A549 (cell line): ENCODE measurements at regions not wholly inside any gene's neighbourhood (a gene's known extent, or its start where the extent isn't known, plus 50 kb on each side); places are given as distances from the start of the nearest gene placed in this dataset.

Experiments used
- ATAC-seq, 2 experiments: fragments of 200-7000 bp in 1 of 2; fragments of >200 bp in 1 of 2; cut with Nextera tagmentation in 1 of 2; cut with Tn5 transposase in 1 of 2; 3 replicates each; pipeline versions ENCODE4 v1.8.0 to v1.9.1; 2018 to 2020; ENCODE audit warnings: mild to moderate bottlenecking in 1 of 2, moderate library complexity in 1 of 2
- CTCF ChIA-PET: fragments of 300-600 bp; sonication (Branson Sonifier 250); formaldehyde crosslinking; extraction: SDS; loops from one replicate; lab custom pipeline; 2021; ENCODE audit warnings: antibody characterized with exemption, inconsistent platforms; lab: Yijun Ruan, JAX
- POLR2A ChIA-PET: fragments of 350-600 bp; formaldehyde crosslinking; extraction: SDS; loops from one replicate; lab custom pipeline; 2021; ENCODE audit warnings: antibody characterized with exemption, inconsistent platforms; lab: Yijun Ruan, JAX
- DNase-seq, 2 experiments: peaks; one replicate each; pipeline versions ENCODE4 v3.0.0 to v3.0.0-alpha.2; 2011 to 2016; ENCODE audit warnings: low read depth in 1 of 2, low spot score in 1 of 2
- FAIRE-seq: peaks from 2 replicates; lab custom pipeline; 2011; peaks lifted over from hg19 to GRCh38; lab: Jason Lieb, UNC
- H3K27ac ChIP-seq, 2 experiments: fragments of >200 bp; sonication (Bioruptor Twin); formaldehyde crosslinking; 3 replicates each; pipeline ENCODE4 v1.5.1; 2016 to 2017
- H3K4me1 ChIP-seq: fragments of >200 bp; sonication (Bioruptor Twin); formaldehyde crosslinking; 3 replicates; pipeline ENCODE4 v1.6.1; 2016
- H3K4me2 ChIP-seq: fragments of >200 bp; sonication (Bioruptor Twin); formaldehyde crosslinking; 3 replicates; pipeline ENCODE4 v1.6.1; 2016
- H3K4me3 ChIP-seq: fragments of >200 bp; sonication (Bioruptor Twin); formaldehyde crosslinking; 3 replicates; pipeline ENCODE4 v1.5.1; 2016
- H3K9me3 ChIP-seq: fragments of >200 bp; sonication (Bioruptor Twin); formaldehyde crosslinking; 3 replicates; pipeline ENCODE4 v1.6.1; 2016
- BHLHE40 ChIP-seq: IDR thresholded peaks from 2 replicates; pipeline ENCODE4 v1.6.1; 2012; ENCODE audit warnings: low read depth, low read length, inconsistent platforms
- CHD2 ChIP-seq: fragments of 150-350 bp; IDR thresholded peaks from 2 replicates; pipeline ENCODE4 v1.6.1; 2014; ENCODE audit warnings: low read length; ENCODE audit not compliant: partially characterized antibody
- CHD4 ChIP-seq: fragments of 200-600 bp; sonication (generic); IDR thresholded peaks from 2 replicates; pipeline ENCODE4 v1.6.1; 2016; ENCODE audit warnings: antibody characterized with exemption, mild to moderate bottlenecking, borderline replicate concordance
- ELK1 ChIP-seq: fragments of 150-350 bp; IDR thresholded peaks from 2 replicates; pipeline ENCODE4 v1.6.1; 2014; ENCODE audit warnings: low read depth, mild to moderate bottlenecking, low read length
- EP300 ChIP-seq, 2 experiments: fragments of >200 bp; sonication (Bioruptor Twin); formaldehyde crosslinking; IDR thresholded peaks; 2 replicates in 1 of 2; 3 replicates in 1 of 2; pipeline ENCODE4 v1.6.1; 2016 to 2017
- FOSB ChIP-seq: fragments of 250-450 bp; sonication (Bioruptor Pico); IDR thresholded peaks from 2 replicates; pipeline ENCODE4 v1.5.0; 2020; ENCODE audit warnings: mild to moderate bottlenecking, moderate library complexity
- GATA3 ChIP-seq: IDR thresholded peaks from 2 replicates; pipeline ENCODE4 v1.6.1; 2012; ENCODE audit warnings: borderline replicate concordance
- HOXB13 ChIP-seq: fragments of 250-450 bp; sonication (Bioruptor Pico); IDR thresholded peaks from 2 replicates; pipeline ENCODE4 v1.5.0; 2020; ENCODE audit warnings: low read depth, mild to moderate bottlenecking, moderate library complexity
- JUN ChIP-seq, 2 experiments: fragments of >200 bp; sonication (Bioruptor Twin); formaldehyde crosslinking; IDR thresholded peaks; 2 replicates in 1 of 2; 3 replicates in 1 of 2; pipeline ENCODE4 v1.6.1; 2016 to 2017
- KDM1A ChIP-seq: fragments of 200-600 bp; sonication (generic); IDR thresholded peaks from 2 replicates; pipeline ENCODE4 v1.6.1; 2016; ENCODE audit warnings: low read depth, mild to moderate bottlenecking
- KDM5A ChIP-seq: fragments of 200-600 bp; sonication (generic); IDR thresholded peaks from 2 replicates; pipeline ENCODE4 v1.6.1; 2016; ENCODE audit warnings: antibody characterized with exemption, mild to moderate bottlenecking
- MAX ChIP-seq: IDR thresholded peaks from 2 replicates; pipeline ENCODE4 v1.6.1; 2012
- MAZ ChIP-seq: fragments of 150-350 bp; IDR thresholded peaks from 2 replicates; pipeline ENCODE4 v1.6.1; 2014; ENCODE audit warnings: antibody characterized with exemption, low read depth, low read length, borderline replicate concordance
- NPAS2 ChIP-seq: fragments of 250-450 bp; sonication (Bioruptor Pico); IDR thresholded peaks from 2 replicates; pipeline ENCODE4 v1.8.0; 2022; ENCODE audit warnings: mild to moderate bottlenecking, moderate library complexity, borderline replicate concordance
- POLR2AphosphoS2 ChIP-seq: conservative IDR thresholded peaks from 2 replicates; pipeline ENCODE4 v1.6.1; 2012; ENCODE audit warnings: low read length, improper control_type of control experiment, inconsistent platforms
- RAD21 ChIP-seq, 2 experiments: fragments of >200 bp in 1 of 2; sonication (Bioruptor Twin) in 1 of 2; formaldehyde crosslinking in 1 of 2; IDR thresholded peaks in 1 of 2; conservative IDR thresholded peaks in 1 of 2; 2 replicates in 1 of 2; 3 replicates in 1 of 2; pipeline ENCODE4 v1.6.1; 2012 to 2018; ENCODE audit warnings: inconsistent platforms in 1 of 2
- RCOR1 ChIP-seq: fragments of 150-350 bp; IDR thresholded peaks from 2 replicates; pipeline ENCODE4 v1.6.1; 2014; ENCODE audit warnings: antibody characterized with exemption, low read length, low read depth
- RFX5 ChIP-seq: fragments of 450-650 bp; IDR thresholded peaks from 2 replicates; pipeline ENCODE4 v1.7.1; 2014; ENCODE audit warnings: antibody characterized with exemption, mild to moderate bottlenecking, moderate library complexity
- SMC3 ChIP-seq: fragments of >200 bp; sonication (Bioruptor Twin); formaldehyde crosslinking; IDR thresholded peaks from 3 replicates; pipeline ENCODE4 v1.6.1; 2018; ENCODE audit warnings: inconsistent platforms
- ZNF302 ChIP-seq: fragments of 250-450 bp; sonication (Bioruptor Pico); IDR thresholded peaks from 2 replicates; pipeline ENCODE4 v1.9.0; 2021; ENCODE audit warnings: inconsistent platforms, mild to moderate bottlenecking, moderate library complexity
- WGBS: methylation state at CpG from one replicate; pipeline ENCODE4 v1.1.6; 2017; ENCODE audit errors: missing lambda C conversion rate; 5-methylcytosine and 5-hydroxymethylcytosine counted together
- TF ChIP-seq, protein P1 (sequence below): fragments of 450-650 bp; IDR thresholded peaks from 2 replicates; pipeline ENCODE4 v1.6.1; 2014; ENCODE audit warnings: antibody characterized with exemption
- TF ChIP-seq, protein P2 (sequence below): fragments of 250-450 bp; sonication (Bioruptor Pico); IDR thresholded peaks from 2 replicates; pipeline ENCODE4 v1.5.0; 2020; ENCODE audit warnings: low read depth, mild to moderate bottlenecking, moderate library complexity

DNA sequence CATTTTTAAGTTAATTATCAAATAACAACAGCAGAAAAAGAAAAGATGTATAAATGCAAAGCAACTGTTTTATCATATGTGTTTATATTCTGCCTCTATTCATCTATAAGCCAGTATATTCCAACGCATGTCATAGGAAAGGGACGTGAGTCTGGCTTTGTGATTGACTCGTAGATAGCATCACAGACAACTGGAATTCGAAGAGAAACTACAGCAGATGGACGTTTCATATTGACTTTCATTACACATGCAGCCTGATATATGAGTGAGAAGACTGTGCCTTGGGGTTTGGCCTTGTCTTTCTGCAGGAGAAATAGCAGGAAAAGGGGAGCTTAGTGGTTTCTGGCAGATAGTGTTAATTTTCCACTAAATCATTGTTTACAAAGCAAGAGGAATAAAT lies 1111.9 kb downstream of the MAT2B start:
- ChIA-PET CTCF (no interaction called here), POLR2A (no interaction called here)
- no peak overlapping the region for H3K4me3 ChIP-seq
- H3K4me1 ChIP-seq = no peaks in the 10 kb centered on the region
- TF ChIP-seq ELK1 (no peak), GATA3 (no peak), CHD2 (no peak), MAZ (no peak), ZNF302 (CRISPR knock-in tag) (no peak), RCOR1 (no peak), CHD4 (no peak), KDM5A (no peak), HOXB13 (CRISPR knock-in tag) (no peak), FOSB (CRISPR knock-in tag) (no peak), KDM1A (no peak), SMC3 (no peak), NPAS2 (no peak), RFX5 (no peak), EP300 (IDR thresholded peaks at IDR 0.05) (no peak), POLR2AphosphoS2 (no peak)
- TF ChIP-seq, protein P1, sequence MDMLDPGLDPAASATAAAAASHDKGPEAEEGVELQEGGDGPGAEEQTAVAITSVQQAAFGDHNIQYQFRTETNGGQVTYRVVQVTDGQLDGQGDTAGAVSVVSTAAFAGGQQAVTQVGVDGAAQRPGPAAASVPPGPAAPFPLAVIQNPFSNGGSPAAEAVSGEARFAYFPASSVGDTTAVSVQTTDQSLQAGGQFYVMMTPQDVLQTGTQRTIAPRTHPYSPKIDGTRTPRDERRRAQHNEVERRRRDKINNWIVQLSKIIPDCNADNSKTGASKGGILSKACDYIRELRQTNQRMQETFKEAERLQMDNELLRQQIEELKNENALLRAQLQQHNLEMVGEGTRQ = no peak
- no peaks in the 10 kb centered on the region for H3K9me3 ChIP-seq
- no peak overlapping the region for H3K4me2 ChIP-seq
- DNase-seq (no peak), FAIRE-seq (no peak), ATAC-seq (no peak)
- 3% methylated on average over 5 of the region's 5 CpGs for WGBS
- no peak overlapping the region for H3K27ac ChIP-seq

GRCh38 chr5:164627021-164627420 lies 1121.6 kb downstream of the MAT2B start:
- no peak for FAIRE-seq
- no peak for DNase-seq
- POLR2A ChIA-PET = no interaction called here
- no peak for ATAC-seq
- no peaks in the 10 kb centered on the region for H3K4me1 ChIP-seq
- TF ChIP-seq, protein P1 = no peak
- TF ChIP-seq FOSB (CRISPR knock-in tag) = no peak
- no peak for TF ChIP-seq JUN (IDR thresholded peaks at IDR 0.05)
- no peak for TF ChIP-seq MAX
- TF ChIP-seq MAZ = no peak
- TF ChIP-seq GATA3 = no peak
- no peak for TF ChIP-seq RFX5
- TF ChIP-seq, protein P2, sequence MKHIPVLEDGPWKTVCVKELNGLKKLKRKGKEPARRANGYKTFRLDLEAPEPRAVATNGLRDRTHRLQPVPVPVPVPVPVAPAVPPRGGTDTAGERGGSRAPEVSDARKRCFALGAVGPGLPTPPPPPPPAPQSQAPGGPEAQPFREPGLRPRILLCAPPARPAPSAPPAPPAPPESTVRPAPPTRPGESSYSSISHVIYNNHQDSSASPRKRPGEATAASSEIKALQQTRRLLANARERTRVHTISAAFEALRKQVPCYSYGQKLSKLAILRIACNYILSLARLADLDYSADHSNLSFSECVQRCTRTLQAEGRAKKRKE (CRISPR knock-in tag) = no peak
- TF ChIP-seq BHLHE40 = no peak
- TF ChIP-seq, all 56 proteins: peak for 0
- H3K9me3 ChIP-seq = no peaks in the 10 kb centered on the region
- 2% methylated on average over 4 of the region's 4 CpGs for WGBS
- H3K27ac ChIP-seq = no peak overlapping the region
- CTCF ChIA-PET = no interaction called here
- no peak overlapping the region for H3K4me3 ChIP-seq
- H3K4me2 ChIP-seq = no peak overlapping the region

GRCh38 chr5:164636456-164636855 lies 1131.0 kb downstream of the MAT2B start:
- H3K27ac ChIP-seq = no peak overlapping the region
- CTCF ChIA-PET = no interaction called here
- no peak for FAIRE-seq
- ATAC-seq = no peak
- H3K9me3 ChIP-seq = no peaks in the 10 kb centered on the region
- POLR2A ChIA-PET = no interaction called here
- 0% methylated on average over 1 of the region's 1 CpG for WGBS
- no peak for TF ChIP-seq RAD21 (conservative IDR thresholded peaks at IDR 0.05 in 1 of 2, IDR thresholded peaks at IDR 0.05 in 1 of 2)
- H3K4me1 ChIP-seq = no peaks in the 10 kb centered on the region
- no peak for DNase-seq
- H3K4me2 ChIP-seq = no peak overlapping the region
- H3K4me3 ChIP-seq = no peak overlapping the region
